WTC11 (cell line): ENCODE measurements at regions not wholly inside any gene's neighbourhood (a gene's known extent, or its start where the extent isn't known, plus 50 kb on each side); places are given as distances from the start of the nearest gene placed in this dataset.

Source experiments
- ATF3 ChIP-seq: sonication (generic); formaldehyde crosslinking; conservative IDR thresholded peaks from 2 replicates; pipeline ENCODE4 v1.8.1; 2022; ENCODE audit warnings: mild to moderate bottlenecking, missing genetic modification reagents
- CREB1 ChIP-seq: sonication (generic); formaldehyde crosslinking; IDR thresholded peaks from 2 replicates; pipeline ENCODE4 v1.8.0; 2023; ENCODE audit warnings: mild to moderate bottlenecking, missing genetic modification reagents
- IRF1 ChIP-seq: sonication (generic); formaldehyde crosslinking; IDR thresholded peaks from 2 replicates; pipeline ENCODE4 v1.8.0; 2023; ENCODE audit warnings: missing genetic modification reagents
- JUN ChIP-seq: sonication (generic); formaldehyde crosslinking; IDR thresholded peaks from 2 replicates; pipeline ENCODE4 v1.8.0; 2023; ENCODE audit warnings: mild to moderate bottlenecking, missing genetic modification reagents
- MAX ChIP-seq: sonication (generic); formaldehyde crosslinking; IDR thresholded peaks from 2 replicates; pipeline ENCODE4 v1.8.0; 2022; ENCODE audit warnings: mild to moderate bottlenecking, missing genetic modification reagents
- NR3C1 ChIP-seq: sonication (generic); formaldehyde crosslinking; conservative IDR thresholded peaks from 2 replicates; pipeline ENCODE4 v1.8.1; 2023; ENCODE audit warnings: low read depth, mild to moderate bottlenecking, missing genetic modification reagents
- SMAD4 ChIP-seq: sonication (generic); formaldehyde crosslinking; IDR thresholded peaks from 2 replicates; pipeline ENCODE4 v1.8.0; 2022; ENCODE audit warnings: mild to moderate bottlenecking, missing genetic modification reagents
- SP1 ChIP-seq: sonication (generic); formaldehyde crosslinking; conservative IDR thresholded peaks from 2 replicates; pipeline ENCODE4 v1.8.1; 2022; ENCODE audit warnings: missing genetic modification reagents
- TCF7 ChIP-seq: sonication (generic); formaldehyde crosslinking; IDR thresholded peaks from 2 replicates; pipeline ENCODE4 v1.8.0; 2022; ENCODE audit warnings: mild to moderate bottlenecking, low read depth, missing genetic modification reagents, moderate library complexity
- ZBTB21 ChIP-seq: sonication (generic); formaldehyde crosslinking; IDR thresholded peaks from 2 replicates; pipeline ENCODE4 v1.8.1; 2023; ENCODE audit warnings: mild to moderate bottlenecking, missing genetic modification reagents, borderline replicate concordance
- ZBTB43 ChIP-seq: sonication (generic); formaldehyde crosslinking; IDR thresholded peaks from 2 replicates; pipeline ENCODE4 v1.8.1; 2023; ENCODE audit warnings: mild to moderate bottlenecking, missing genetic modification reagents
- TF ChIP-seq, protein P1 (sequence below): fragments of 200-600 bp; IDR thresholded peaks from 2 replicates; pipeline ENCODE4 v1.8.0; 2022; ENCODE audit warnings: antibody characterized with exemption
- TF ChIP-seq, protein P2 (sequence below): sonication (generic); formaldehyde crosslinking; IDR thresholded peaks from 2 replicates; pipeline ENCODE4 v1.8.0; 2022; ENCODE audit warnings: mild to moderate bottlenecking, missing genetic modification reagents

DNA sequence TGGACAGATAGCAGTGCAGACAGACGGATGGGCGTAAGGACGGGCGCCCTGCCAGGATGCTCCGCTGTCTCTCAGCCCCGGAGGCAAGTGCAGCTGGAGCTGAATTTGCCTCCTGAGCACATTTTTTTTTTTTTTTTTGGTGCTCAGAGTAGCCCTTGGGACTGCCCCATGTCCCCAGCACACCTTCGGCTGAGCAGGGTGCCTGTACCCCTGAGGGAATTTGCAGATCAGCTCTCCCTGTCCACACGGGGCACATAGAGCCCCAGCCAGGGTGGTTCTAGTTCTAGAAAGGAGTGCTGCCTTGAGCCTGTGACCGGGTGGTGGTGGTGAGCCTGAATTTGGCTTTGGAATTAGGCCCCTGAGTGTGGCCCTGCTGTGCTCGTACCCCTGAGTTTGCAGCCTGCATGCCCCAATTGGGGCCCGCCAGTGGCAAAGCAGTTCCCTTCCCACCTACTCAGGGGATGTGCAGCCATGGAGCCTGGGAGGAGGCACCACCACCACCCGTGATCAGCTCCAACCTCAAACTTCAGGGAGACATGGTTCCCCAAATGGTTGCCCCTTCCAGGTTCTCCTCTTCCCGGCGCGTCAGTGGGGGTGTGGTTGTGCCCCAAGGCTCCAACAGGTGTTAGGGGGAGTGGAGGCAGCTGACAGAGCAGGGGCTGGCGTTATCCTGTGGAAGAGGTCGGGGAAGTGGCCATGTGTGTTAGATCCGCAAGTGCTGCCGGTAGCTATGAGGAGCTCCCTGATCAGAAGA, 1232.7 kb downstream of the BRD1 start:
- TF ChIP-seq, protein P1, sequence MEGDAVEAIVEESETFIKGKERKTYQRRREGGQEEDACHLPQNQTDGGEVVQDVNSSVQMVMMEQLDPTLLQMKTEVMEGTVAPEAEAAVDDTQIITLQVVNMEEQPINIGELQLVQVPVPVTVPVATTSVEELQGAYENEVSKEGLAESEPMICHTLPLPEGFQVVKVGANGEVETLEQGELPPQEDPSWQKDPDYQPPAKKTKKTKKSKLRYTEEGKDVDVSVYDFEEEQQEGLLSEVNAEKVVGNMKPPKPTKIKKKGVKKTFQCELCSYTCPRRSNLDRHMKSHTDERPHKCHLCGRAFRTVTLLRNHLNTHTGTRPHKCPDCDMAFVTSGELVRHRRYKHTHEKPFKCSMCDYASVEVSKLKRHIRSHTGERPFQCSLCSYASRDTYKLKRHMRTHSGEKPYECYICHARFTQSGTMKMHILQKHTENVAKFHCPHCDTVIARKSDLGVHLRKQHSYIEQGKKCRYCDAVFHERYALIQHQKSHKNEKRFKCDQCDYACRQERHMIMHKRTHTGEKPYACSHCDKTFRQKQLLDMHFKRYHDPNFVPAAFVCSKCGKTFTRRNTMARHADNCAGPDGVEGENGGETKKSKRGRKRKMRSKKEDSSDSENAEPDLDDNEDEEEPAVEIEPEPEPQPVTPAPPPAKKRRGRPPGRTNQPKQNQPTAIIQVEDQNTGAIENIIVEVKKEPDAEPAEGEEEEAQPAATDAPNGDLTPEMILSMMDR = no peak
- TF ChIP-seq ZBTB43 (no peak), SP1 (no peak), CREB1 (CRISPR knock-in tag) (no peak), TCF7 (no peak), SMAD4 (CRISPR knock-in tag) (no peak), NR3C1 (no peak), ATF3 (CRISPR knock-in tag) (no peak), JUN (no peak), IRF1 (CRISPR knock-in tag) (no peak), ZBTB21 (no peak), MAX (CRISPR knock-in tag) (no peak)
- TF ChIP-seq, protein P2, sequence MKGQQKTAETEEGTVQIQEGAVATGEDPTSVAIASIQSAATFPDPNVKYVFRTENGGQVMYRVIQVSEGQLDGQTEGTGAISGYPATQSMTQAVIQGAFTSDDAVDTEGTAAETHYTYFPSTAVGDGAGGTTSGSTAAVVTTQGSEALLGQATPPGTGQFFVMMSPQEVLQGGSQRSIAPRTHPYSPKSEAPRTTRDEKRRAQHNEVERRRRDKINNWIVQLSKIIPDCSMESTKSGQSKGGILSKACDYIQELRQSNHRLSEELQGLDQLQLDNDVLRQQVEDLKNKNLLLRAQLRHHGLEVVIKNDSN (CRISPR knock-in tag) = no peak
